Neural progenitor cell (in vitro differentiated cells): ENCODE measurements at regions not wholly inside any gene's neighbourhood (a gene's known extent, or its start where the extent isn't known, plus 50 kb on each side); places are given as distances from the start of the nearest gene placed in this dataset.

Source experiments
- DNase-seq: peaks from one replicate; pipeline ENCODE4 v3.0.0-alpha.2; 2016; ENCODE audit warnings: low spot score
- H2AFZ ChIP-seq: fragments of 200-600 bp; sonication (generic); replicated peaks from 2 replicates; pipeline ENCODE4 v1.6.1; 2016; ENCODE audit warnings: antibody characterized with exemption
- H3F3A ChIP-seq: fragments of 200-600 bp; sonication (generic); 2 replicates; pipeline ENCODE4 v1.6.1; 2016; ENCODE audit warnings: antibody characterized with exemption, low read depth
- H3K27ac ChIP-seq: fragments of 200-600 bp; sonication (generic); 2 replicates; pipeline ENCODE4 v1.5.1; 2016; ENCODE audit warnings: mild to moderate bottlenecking
- H3K27me3 ChIP-seq: fragments of 200-600 bp; sonication (generic); 2 replicates; pipeline ENCODE4 v1.6.1; 2016; ENCODE audit warnings: mild to moderate bottlenecking, moderate library complexity
- H3K36me3 ChIP-seq: fragments of 200-600 bp; sonication (generic); 2 replicates; pipeline ENCODE4 v1.5.1; 2016
- H3K4me1 ChIP-seq: fragments of 200-600 bp; sonication (generic); 2 replicates; pipeline ENCODE4 v1.6.1; 2016; ENCODE audit warnings: mixed run types
- H3K4me2 ChIP-seq: fragments of 200-600 bp; sonication (generic); 2 replicates; pipeline ENCODE4 v1.6.1; 2016
- H3K4me3 ChIP-seq: fragments of 200-600 bp; sonication (generic); 2 replicates; pipeline ENCODE4 v1.5.1; 2016
- H3K79me2 ChIP-seq: fragments of 200-600 bp; sonication (generic); 2 replicates; pipeline ENCODE4 v1.6.1; 2016; ENCODE audit warnings: low read depth
- H3K9ac ChIP-seq: fragments of 200-600 bp; sonication (generic); 2 replicates; pipeline ENCODE4 v1.6.1; 2016
- H3K9me3 ChIP-seq: fragments of 200-600 bp; sonication (generic); 2 replicates; pipeline ENCODE4 v1.5.1; 2016; ENCODE audit warnings: low read depth
- H4K20me1 ChIP-seq: fragments of 200-600 bp; sonication (generic); 2 replicates; pipeline ENCODE4 v1.6.1; 2016; ENCODE audit warnings: low read depth
- H3K27ac Mint-ChIP-seq: 3 replicates; pipeline ENCODE4 v1.8.0; 2021; ENCODE audit warnings: mixed read lengths
- H3K27me3 Mint-ChIP-seq: 2 replicates; pipeline ENCODE4 v1.8.0; 2022; ENCODE audit warnings: low read depth, mild to moderate bottlenecking, inconsistent platforms, moderate library complexity, mixed read lengths; ENCODE audit not compliant: insufficient read depth
- H3K36me3 Mint-ChIP-seq: 3 replicates; pipeline ENCODE4 v1.8.0; 2021; ENCODE audit warnings: mixed read lengths
- H3K4me1 Mint-ChIP-seq: 3 replicates; pipeline ENCODE4 v1.8.0; 2021; ENCODE audit warnings: mixed read lengths
- H3K4me3 Mint-ChIP-seq: 3 replicates; pipeline ENCODE4 v1.8.0; 2021; ENCODE audit warnings: mild to moderate bottlenecking, moderate library complexity, mixed read lengths
- H3K9me3 Mint-ChIP-seq: 3 replicates; pipeline ENCODE4 v1.8.0; 2020; ENCODE audit warnings: mixed read lengths
- EZH2 ChIP-seq: fragments of 200-600 bp; sonication (generic); IDR thresholded peaks from 2 replicates; pipeline ENCODE4 v1.6.1; 2017; ENCODE audit warnings: antibody characterized with exemption, mild to moderate bottlenecking, moderate library complexity
- EZH2phosphoT487 ChIP-seq: fragments of 200-600 bp; sonication (generic); IDR thresholded peaks from 2 replicates; pipeline ENCODE4 v1.6.1; 2017; ENCODE audit warnings: antibody characterized with exemption
- TF ChIP-seq, protein P1 (sequence below): fragments of 200-600 bp; sonication (generic); IDR thresholded peaks from 2 replicates; pipeline ENCODE4 v1.5.1; 2017; ENCODE audit warnings: antibody characterized with exemption, mild to moderate bottlenecking

DNA sequence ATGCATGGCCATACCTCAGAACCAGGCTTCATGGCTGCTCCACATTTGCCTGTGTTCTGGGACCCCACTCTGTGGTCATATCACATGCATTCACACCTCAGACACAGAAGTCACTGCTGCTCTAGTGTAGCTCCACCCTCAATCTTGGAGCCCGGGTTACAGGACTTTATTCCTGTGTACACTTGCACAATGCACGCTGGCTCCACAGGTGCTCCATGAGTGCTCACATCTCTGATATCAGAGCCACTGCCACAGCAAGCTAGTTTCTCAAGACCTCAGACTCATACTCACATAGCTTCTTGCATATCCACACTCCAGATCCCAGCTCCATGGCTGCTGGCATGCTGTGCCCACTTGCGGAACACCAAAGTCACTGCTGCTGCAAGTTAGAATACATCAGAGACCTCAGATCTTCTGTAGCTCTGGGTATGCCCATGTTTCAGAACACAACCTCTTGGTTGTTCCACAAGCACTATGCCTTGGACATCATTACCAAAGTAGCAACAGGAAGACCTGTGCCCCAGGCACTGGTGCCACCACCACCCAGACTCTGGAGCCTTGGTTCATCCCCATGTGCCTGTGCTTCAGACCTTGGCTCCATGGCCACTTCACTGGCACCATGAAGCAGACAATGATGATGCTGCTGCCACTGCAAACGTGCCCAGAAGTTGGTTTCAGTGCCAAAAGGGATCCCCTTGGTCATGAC, 269.5 kb upstream of the PCDH20 start:
- no peaks in the 10 kb centered on the region for H3K27me3 ChIP-seq
- H3K36me3 Mint-ChIP-seq: no peaks in the 10 kb centered on the region
- TF ChIP-seq EZH2 (no peak), EZH2phosphoT487 (no peak)
- TF ChIP-seq, protein P1, sequence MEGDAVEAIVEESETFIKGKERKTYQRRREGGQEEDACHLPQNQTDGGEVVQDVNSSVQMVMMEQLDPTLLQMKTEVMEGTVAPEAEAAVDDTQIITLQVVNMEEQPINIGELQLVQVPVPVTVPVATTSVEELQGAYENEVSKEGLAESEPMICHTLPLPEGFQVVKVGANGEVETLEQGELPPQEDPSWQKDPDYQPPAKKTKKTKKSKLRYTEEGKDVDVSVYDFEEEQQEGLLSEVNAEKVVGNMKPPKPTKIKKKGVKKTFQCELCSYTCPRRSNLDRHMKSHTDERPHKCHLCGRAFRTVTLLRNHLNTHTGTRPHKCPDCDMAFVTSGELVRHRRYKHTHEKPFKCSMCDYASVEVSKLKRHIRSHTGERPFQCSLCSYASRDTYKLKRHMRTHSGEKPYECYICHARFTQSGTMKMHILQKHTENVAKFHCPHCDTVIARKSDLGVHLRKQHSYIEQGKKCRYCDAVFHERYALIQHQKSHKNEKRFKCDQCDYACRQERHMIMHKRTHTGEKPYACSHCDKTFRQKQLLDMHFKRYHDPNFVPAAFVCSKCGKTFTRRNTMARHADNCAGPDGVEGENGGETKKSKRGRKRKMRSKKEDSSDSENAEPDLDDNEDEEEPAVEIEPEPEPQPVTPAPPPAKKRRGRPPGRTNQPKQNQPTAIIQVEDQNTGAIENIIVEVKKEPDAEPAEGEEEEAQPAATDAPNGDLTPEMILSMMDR: no peak
- no peaks in the 10 kb centered on the region for H3K27me3 Mint-ChIP-seq
- no peaks in the 10 kb centered on the region for H4K20me1 ChIP-seq
- H3K27ac ChIP-seq: no peak overlapping the region
- peaks cover 12% of the 10 kb centered on the region for H3K9me3 Mint-ChIP-seq
- no peak overlapping the region for H2AFZ ChIP-seq
- H3K4me1 ChIP-seq: no peaks in the 10 kb centered on the region
- no peak for DNase-seq
- no peaks in the 10 kb centered on the region for H3K79me2 ChIP-seq
- H3K27ac Mint-ChIP-seq: no peak overlapping the region
- no peak overlapping the region for H3K9ac ChIP-seq
- H3K36me3 ChIP-seq: no peaks in the 10 kb centered on the region
- no peak overlapping the region for H3K4me3 Mint-ChIP-seq
- H3K4me2 ChIP-seq: no peak overlapping the region
- H3F3A ChIP-seq: no peaks in the 10 kb centered on the region
- H3K4me1 Mint-ChIP-seq: no peaks in the 10 kb centered on the region
- H3K4me3 ChIP-seq: no peak overlapping the region
- H3K9me3 ChIP-seq: no peaks in the 10 kb centered on the region

DNA sequence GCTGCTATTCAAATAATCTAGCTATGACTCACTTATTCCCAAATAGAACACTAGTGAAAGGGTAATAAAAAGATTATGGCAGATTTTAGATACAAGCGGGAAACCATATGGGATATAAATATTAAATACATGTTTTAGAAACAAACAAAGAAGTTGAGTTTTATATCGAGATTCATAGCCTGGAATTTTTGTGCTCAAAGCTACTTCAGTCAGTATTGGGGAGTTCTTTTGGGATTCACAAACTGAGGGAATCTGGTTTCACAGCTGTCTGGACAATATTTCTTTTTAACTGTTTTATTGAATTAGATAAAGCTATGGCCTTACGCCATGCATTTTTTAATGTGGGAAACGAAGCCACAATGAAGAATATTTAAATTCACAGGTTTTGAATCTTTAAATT, 257.1 kb upstream of the PCDH20 start:
- no peak for TF ChIP-seq EZH2
- TF ChIP-seq EZH2phosphoT487: no peak
- TF ChIP-seq, protein P1: no peak
- H3K4me3 Mint-ChIP-seq: no peak overlapping the region
- Histone ChIP-seq H3K4me3 (no peak overlapping the region), H3K9me3 (no peaks in the 10 kb centered on the region), H3K27me3 (no peaks in the 10 kb centered on the region), H3K27ac (no peak overlapping the region), H4K20me1 (no peaks in the 10 kb centered on the region), H3K4me1 (no peaks in the 10 kb centered on the region), H3K9ac (no peak overlapping the region), H3K4me2 (no peak overlapping the region), H2AFZ (no peak overlapping the region), H3F3A (no peaks in the 10 kb centered on the region), H3K36me3 (no peaks in the 10 kb centered on the region), H3K79me2 (no peaks in the 10 kb centered on the region)
- H3K27me3 Mint-ChIP-seq: no peaks in the 10 kb centered on the region
- no peaks in the 10 kb centered on the region for H3K4me1 Mint-ChIP-seq
- H3K36me3 Mint-ChIP-seq: no peaks in the 10 kb centered on the region
- no peak for DNase-seq
- H3K9me3 Mint-ChIP-seq: no peaks in the 10 kb centered on the region
- H3K27ac Mint-ChIP-seq: no peak overlapping the region

DNA sequence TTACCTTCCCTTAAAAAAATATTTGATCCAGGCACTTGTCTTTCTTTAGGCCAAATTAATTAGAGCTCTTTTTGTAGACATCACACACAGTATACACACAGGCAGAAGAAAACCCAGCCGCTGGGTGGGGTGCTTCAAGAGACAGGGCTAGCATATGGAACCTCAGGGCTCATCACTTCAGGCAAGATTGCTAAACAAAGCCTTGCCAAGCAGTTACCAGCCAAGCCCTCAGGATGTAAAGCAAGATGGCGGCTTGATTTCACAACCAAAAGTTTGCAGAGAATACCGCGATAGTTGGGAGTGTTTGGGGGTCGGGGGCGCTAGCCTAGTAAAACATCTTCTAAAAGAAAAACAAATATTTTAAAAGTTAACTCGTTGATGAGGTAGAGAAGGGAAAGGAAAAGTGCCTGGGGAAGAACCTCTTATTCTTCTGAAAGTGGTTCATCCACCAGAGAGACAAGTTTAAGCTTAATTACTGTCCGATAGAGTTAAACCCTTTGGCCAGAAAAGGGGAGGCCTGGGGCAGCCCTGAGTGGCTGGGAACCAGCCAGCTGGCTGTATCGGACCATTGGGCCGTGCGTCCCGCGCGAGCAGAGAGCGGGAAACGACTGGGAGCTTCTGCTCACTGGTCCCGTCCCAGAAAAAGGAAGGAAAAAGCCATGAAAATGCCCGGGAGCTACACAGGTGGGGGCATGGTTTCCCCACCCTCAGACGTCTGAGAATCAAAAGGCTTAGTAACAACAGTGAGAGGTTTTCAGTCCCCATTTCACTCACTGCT, 254.9 kb upstream of the PCDH20 start:
- no peak overlapping the region for H3K4me3 Mint-ChIP-seq

More for the DNA sequence above, 254.9 kb upstream of the PCDH20 start:
- peaks cover 2% of the 10 kb centered on the region for H3K4me1 Mint-ChIP-seq
- no peaks in the 10 kb centered on the region for H3K36me3 ChIP-seq
- H3K4me1 ChIP-seq: no peaks in the 10 kb centered on the region
- no peak for TF ChIP-seq EZH2phosphoT487
- TF ChIP-seq, protein P1: no peak
- TF ChIP-seq EZH2: no peak
- H3K27me3 ChIP-seq: no peaks in the 10 kb centered on the region
- H3K4me3 ChIP-seq: no peak overlapping the region
- H3K9ac ChIP-seq: no peak overlapping the region
- H3K36me3 Mint-ChIP-seq: no peaks in the 10 kb centered on the region
- H2AFZ ChIP-seq: no peak overlapping the region
- H3K27me3 Mint-ChIP-seq: no peaks in the 10 kb centered on the region
- H3F3A ChIP-seq: no peaks in the 10 kb centered on the region
- no peak overlapping the region for H3K4me2 ChIP-seq
- no peak for DNase-seq
- H3K27ac ChIP-seq: no peak overlapping the region
- H3K79me2 ChIP-seq: no peaks in the 10 kb centered on the region
- no peaks in the 10 kb centered on the region for H3K9me3 ChIP-seq
- H3K9me3 Mint-ChIP-seq: no peaks in the 10 kb centered on the region
- no peaks in the 10 kb centered on the region for H4K20me1 ChIP-seq
- H3K27ac Mint-ChIP-seq: no peak overlapping the region
